OCI-M2 (cell line): ENCODE measurements at regions not wholly inside any gene's neighbourhood (a gene's known extent, or its start where the extent isn't known, plus 50 kb on each side); places are given as distances from the start of the nearest gene placed in this dataset.

Source experiments
- DNase-seq: peaks from one replicate; lab custom pipeline; 2025; ENCODE audit not compliant: unreplicated experiment; lab: John Stamatoyannopoulos, UW

DNA sequence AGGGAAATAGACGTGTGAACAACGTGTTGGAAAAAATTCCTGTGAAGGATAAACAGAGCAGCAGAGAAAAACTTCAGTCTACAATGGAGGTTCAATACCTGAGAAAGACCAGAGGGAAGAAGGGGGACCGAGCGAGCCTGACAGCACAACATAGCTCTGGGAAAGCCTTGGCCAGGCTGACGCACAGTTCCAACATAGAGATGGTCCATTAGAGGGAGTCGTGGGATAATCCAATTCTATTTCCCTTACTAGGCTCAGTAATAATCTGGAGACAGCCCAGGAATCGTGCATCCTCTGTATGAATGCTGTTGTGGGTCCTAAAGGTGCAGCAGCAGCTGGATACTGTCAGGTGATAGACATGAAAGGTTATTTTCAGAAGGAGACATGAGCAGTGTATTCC, 370.8 kb upstream of the BTBD3 start:
- no peak for DNase-seq

DNA sequence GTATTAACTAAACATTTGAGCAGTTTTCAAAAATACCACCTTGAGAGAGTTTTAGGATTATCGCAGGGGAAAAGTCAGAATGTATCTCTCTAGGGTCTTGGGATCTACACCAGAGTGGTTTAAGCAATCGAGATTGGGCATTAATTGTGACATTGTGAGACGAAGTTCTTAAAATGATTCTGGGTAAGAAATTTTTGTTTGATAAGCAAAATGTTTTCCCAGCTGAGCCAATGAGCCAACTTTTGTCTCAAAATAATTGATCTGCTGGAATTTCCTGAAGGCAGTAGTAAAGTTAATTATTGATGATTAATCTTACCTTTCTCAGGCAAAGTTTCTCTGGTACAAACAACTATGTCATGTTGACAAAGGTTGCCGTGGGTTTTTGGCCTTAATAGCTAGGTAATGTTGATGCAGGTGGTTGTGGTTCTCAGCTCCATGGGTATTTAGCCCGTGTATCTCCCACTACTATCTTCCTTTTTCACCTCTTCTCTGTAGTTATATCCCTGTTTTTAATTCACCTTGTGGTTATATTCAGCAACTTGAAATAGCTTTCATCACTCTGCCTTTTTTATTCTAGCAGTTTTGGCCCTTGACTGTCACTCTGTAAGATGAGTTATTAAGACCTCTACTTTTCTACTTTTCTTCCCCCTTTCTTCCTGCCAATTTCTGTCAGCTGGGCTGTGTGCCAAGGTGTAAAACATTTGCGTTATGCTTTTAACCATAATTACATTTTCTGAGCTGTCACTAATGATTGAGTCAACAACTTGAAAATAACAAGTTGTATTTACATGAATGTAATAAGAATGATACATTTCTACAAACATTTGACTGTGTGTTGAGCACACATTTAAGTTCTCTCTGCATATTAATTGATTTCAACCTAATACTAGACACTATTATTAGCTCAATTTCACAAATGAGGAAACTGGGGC, 368.3 kb upstream of the BTBD3 start:
- no peak for DNase-seq

GRCh38 chr20:11550657-11551338, 366.9 kb upstream of the BTBD3 start:
- DNase-seq, result no peak

- no peak for DNase-seq
Measured at GRCh38 chr20:11551479-11551878, 366.2 kb upstream of the BTBD3 start.

DNA sequence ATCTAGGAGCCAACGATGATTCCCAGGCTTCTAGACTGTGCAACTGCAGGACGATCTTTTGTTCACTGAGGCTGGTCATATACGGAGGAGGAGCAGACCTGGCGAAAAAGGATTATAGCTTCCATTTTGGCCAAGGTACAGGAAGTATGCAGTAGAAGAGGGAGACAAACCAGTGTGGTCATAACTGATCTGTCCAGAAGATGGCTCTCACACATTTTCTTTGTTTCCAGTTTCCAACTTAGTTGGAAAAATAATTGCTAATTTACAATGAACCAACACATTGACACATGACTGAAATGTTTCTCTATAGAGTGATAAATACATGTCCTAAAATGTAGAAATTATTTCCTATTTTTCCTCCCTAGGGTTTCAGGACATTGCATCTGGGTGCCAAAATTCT, 364.1 kb upstream of the BTBD3 start:
- DNase-seq, result no peak

GRCh38 chr20:11555510-11555909, 362.2 kb upstream of the BTBD3 start:
- no peak for DNase-seq

- no peak for DNase-seq
Measured at GRCh38 chr20:11556410-11556809, 361.3 kb upstream of the BTBD3 start.

- no peak for DNase-seq
Measured at GRCh38 chr20:11564491-11564890, 353.2 kb upstream of the BTBD3 start.

GRCh38 chr20:11569163-11569562, 348.5 kb upstream of the BTBD3 start:
- no peak for DNase-seq

DNA sequence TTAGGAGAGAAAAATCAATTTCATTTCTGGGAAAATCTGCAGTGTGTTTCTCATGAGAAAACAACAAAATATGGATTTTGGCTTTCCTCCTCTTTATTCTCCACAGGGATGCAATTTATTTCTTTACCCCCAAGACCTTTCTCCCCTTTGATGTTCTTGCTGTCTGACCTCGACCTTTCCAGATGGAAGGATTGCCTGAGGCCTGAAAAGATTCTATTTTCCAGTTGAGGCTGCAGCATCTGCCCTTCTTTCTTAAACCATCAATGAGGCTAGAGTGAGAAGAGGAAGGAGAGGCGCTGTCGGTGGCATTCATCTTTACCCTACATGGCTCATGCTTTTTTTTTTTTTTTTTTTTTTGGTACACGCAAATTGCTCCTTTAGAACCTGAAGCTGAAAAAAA, 344.2 kb upstream of the BTBD3 start:
- DNase-seq, result no peak

GRCh38 chr20:11581271-11581670, 336.4 kb upstream of the BTBD3 start:
- no peak for DNase-seq

GRCh38 chr20:11582060-11582459, 335.6 kb upstream of the BTBD3 start:
- no peak for DNase-seq

DNA sequence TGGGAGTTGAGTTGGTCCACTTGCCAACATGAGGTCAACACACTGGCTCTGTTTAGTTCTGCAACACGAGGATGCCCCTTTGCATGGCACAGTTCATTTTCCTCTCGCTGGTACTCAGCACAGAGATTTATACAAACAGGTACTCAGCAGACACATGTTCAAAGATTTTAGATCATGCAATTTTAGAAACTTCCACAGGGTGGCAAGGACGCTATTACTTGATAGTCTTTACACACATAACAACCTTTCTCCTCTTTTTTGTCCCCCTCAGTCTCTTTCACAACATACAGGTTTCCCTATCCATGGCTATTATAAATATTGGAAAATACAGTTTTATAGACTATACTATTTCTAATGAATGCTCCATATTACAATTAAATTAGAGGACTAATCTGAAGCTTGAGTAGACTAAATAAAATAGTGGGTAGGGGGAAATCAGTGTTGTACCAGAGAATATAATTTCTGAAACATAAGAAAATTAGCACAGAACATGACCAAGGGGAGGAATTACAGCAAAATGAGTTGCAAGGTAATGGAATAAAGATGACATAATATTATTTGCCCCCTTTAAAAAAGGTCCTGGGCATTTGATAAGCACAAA, 331.8 kb upstream of the BTBD3 start:
- DNase-seq, result no peak

- DNase-seq, result no peak
Measured at GRCh38 chr20:11588875-11589274, 328.8 kb upstream of the BTBD3 start.

DNA sequence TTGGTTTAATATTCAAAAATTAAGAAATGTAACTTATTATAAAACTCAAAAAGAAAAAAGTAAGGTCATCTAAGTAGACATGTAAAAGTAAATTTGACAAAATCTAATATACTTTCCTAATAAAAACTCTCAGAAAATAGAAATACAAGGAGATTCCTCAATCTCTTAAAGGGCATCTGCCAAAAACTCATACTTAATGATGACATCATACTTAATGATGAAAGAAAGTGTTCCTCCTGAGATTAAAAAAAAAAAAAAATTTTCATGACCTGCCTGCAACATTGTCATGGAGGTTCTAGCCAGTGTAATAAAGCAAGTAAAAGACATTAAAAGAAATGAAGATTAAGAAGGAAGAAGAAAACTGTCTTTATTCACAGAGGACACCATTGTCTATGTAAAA, 325.7 kb upstream of the BTBD3 start:
- no peak for DNase-seq

DNA sequence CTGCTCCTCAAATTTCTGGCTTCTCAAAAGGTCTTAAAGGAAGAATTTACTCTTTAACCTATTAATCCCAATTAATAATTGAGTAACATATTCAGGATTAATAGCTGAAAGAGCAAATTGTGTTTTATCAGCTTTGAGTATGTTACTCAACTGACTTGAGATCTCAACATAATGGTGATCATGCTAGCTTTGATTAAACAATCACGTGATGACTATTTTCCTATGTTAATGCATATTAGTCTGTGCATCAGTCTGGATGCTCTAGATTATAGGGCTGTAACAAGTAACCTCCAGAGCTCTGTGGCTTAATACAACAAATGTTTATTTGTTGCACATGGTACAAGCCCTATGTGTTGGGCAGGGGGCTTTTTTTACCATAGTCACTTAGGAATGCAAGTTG, 313.4 kb upstream of the BTBD3 start:
- DNase-seq, result no peak

DNA sequence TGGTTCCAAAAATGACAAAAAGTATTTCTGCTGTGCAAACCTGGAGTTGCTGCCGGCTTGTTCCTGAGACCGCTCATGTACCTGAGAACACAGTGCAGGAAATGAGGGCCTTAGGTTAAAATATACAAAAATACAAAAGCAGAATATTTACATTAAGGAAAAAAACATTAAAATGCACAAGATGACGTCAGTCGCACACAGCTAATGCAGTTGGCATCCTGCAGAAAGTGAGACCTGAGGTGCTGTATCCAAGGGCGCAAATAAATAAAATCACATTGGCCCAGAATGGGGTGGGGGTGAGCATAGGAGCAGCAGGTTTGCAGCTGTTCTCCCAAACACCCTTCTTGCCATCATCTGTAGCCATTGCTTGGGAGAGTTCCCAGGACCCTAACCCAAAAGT, 310.6 kb upstream of the BTBD3 start:
- no peak for DNase-seq

GRCh38 chr20:11608736-11609135, 309.0 kb upstream of the BTBD3 start:
- DNase-seq, result no peak

- no peak for DNase-seq
Measured at GRCh38 chr20:11624704-11625103, 293.0 kb upstream of the BTBD3 start.

DNA sequence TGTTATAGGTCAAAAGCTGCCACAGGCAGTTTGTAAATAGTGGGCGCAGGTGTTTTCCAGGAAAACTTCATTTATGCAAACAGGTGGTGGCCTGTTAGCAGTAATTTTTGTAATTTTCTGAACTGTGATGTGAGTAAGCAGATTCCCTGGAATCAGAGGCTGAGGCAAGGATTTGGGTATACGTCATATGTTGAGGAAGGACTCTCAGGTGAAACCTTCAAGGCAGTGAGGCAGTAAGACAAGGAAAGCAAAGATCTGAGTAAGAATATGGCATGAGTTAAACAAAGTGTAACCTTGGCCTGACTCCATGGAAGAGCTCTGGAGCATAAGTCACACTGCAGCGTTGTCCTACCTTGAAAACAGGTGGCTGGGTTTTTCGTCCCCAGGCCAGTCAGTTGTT, 291.1 kb upstream of the BTBD3 start:
- DNase-seq, result no peak

DNA sequence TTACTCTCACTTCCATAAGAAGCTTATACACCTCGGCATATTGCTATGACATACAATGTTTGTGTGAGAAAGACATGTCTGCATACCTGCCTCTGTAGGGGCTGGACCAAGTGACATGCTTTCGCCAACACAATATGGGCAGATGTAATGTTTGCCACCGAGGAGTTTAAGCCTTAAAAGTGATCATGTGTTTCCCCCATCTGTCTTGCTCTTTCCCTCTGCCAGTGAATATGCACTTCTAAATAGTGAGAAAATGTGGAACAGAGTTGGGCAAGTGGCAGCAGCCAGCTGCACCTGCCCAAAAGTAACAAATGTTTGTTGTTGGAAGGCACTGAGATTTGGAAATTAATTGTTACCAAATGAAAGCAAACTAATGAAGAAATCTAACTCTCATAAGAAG, 274.8 kb upstream of the BTBD3 start:
- no peak for DNase-seq

DNA sequence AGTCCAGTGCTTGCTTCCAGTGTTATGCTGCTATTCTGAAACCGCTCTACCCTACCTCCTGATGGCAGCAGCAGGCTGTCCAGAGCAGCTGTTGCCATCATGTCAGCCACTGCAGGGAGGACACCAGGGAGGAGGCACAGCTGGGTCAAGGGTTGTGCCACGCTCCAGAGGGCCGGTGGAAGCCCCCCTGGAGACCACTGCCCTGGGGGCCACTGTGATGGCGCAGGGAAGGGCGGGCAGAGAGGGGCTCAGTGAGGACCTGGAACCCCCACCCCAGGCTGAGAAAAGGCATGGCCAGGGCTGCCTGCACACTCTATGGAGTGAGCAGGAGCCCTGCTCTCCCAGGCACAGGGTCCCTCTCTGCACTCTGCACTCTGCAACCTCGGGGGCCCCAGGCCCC, 271.3 kb upstream of the BTBD3 start:
- DNase-seq, result no peak
